ENCODE measurements at regions not wholly inside any gene's neighbourhood (a gene's known extent, or its start where the extent isn't known, plus 50 kb on each side); places are given as distances from the start of the nearest gene placed in this dataset.
"Not testable (repeated sequence)": the region's sequence is repeated elsewhere in the genome, so short reads cannot be mapped to it uniquely, and the experiment has no call there.

GRCh38 chr12:66733321-66733720, 54.4 kb upstream of the GRIP1 start:
- no peak for DNase-seq

GRCh38 chr12:66733839-66734238, 55.0 kb upstream of the GRIP1 start:
- DNase-seq = no peak

- no peak for DNase-seq
Measured at GRCh38 chr12:66735275-66735674, 56.4 kb upstream of the GRIP1 start.

- DNase-seq = no peak
Measured at GRCh38 chr12:66736931-66737330, 58.1 kb upstream of the GRIP1 start.

GRCh38 chr12:66739266-66739665, 60.4 kb upstream of the GRIP1 start:
- no peak for DNase-seq

- no peak for DNase-seq
Measured at GRCh38 chr12:66739940-66740651, 61.2 kb upstream of the GRIP1 start.

- no peak for DNase-seq
Measured at GRCh38 chr12:66740732-66741131, 61.9 kb upstream of the GRIP1 start.

GRCh38 chr12:66741919-66742318, 63.0 kb upstream of the GRIP1 start:
- no peak for DNase-seq

GRCh38 chr12:66742508-66743367, 63.9 kb upstream of the GRIP1 start:
- no peak for DNase-seq

- no peak for DNase-seq
Measured at GRCh38 chr12:66744461-66744860, 65.6 kb upstream of the GRIP1 start.

- DNase-seq = no peak
Measured at GRCh38 chr12:66744956-66745383, 66.1 kb upstream of the GRIP1 start.

- no peak for DNase-seq
Measured at GRCh38 chr12:66746489-66747201, 67.8 kb upstream of the GRIP1 start.

- no peak for DNase-seq
Measured at GRCh38 chr12:66751432-66752113, 72.7 kb upstream of the GRIP1 start.

GRCh38 chr12:66753810-66754209, 74.9 kb upstream of the GRIP1 start:
- no peak for DNase-seq

GRCh38 chr12:66755727-66756395, 77.0 kb upstream of the GRIP1 start:
- DNase-seq = no peak

GRCh38 chr12:66756631-66757030, 77.8 kb upstream of the GRIP1 start:
- DNase-seq = no peak

- DNase-seq = not testable (repeated sequence)
Measured at GRCh38 chr12:66760122-66760521, 81.2 kb upstream of the GRIP1 start.

GRCh38 chr12:66763467-66763866, 84.6 kb upstream of the GRIP1 start:
- DNase-seq = no peak

GRCh38 chr12:66765204-66765603, 86.3 kb upstream of the GRIP1 start:
- no peak for DNase-seq

- no peak for DNase-seq
Measured at GRCh38 chr12:66767536-66767935, 88.7 kb upstream of the GRIP1 start.

- no peak for DNase-seq
Measured at GRCh38 chr12:66768293-66768692, 89.4 kb upstream of the GRIP1 start.

- no peak for DNase-seq
Measured at GRCh38 chr12:66774929-66775328, 96.1 kb upstream of the GRIP1 start.
